ENCODE measurements at regions not wholly inside any gene's neighbourhood (a gene's known extent, or its start where the extent isn't known, plus 50 kb on each side); places are given as distances from the start of the nearest gene placed in this dataset.

DNA sequence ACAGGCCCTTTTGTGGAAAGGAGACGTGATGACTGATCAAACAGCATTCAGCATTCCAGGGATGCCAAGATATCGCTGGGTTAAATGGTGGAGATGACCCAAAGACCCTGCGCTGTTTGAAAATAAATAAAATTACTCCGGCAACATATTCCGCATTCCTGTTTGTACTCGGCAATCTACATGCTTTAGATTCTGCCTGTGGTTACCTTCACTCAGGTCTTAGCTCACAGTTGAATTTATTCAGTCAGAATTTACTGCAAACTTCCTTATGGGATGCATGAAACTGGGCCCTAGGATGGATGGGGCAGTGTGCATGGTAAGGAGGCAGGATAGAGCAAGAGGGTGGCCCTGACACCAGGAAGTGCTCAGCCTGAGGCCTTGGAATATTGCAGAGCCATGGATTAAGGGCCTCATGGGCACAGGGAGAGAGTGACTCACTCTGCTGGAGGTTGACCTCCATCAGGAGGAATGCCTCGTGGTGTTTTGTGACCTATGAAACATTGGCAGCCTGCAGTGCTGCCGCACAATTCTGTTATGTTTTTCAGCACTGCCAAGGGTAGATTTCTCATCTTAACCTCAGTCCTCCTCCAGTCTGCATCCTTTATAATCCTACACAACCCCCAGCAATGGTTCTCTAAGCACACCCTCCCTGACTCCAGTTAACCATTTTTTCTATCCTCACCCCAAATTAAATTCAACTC, 321.4 kb downstream of the IRS1 start (continued):
- TF ChIP-seq JUN (IDR thresholded peaks at IDR 0.05): peak; percentile 30 to 87; a peak in 3 of 5 replicates
- TF ChIP-seq, protein P1, sequence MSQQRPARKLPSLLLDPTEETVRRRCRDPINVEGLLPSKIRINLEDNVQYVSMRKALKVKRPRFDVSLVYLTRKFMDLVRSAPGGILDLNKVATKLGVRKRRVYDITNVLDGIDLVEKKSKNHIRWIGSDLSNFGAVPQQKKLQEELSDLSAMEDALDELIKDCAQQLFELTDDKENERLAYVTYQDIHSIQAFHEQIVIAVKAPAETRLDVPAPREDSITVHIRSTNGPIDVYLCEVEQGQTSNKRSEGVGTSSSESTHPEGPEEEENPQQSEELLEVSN (IDR thresholded peaks at IDR 0.05; ENCODE audit: borderline replicate concordance, low read depth): peak; percentile 68; the same call in 1 of the 2 replicates
- TF ChIP-seq, protein P2, sequence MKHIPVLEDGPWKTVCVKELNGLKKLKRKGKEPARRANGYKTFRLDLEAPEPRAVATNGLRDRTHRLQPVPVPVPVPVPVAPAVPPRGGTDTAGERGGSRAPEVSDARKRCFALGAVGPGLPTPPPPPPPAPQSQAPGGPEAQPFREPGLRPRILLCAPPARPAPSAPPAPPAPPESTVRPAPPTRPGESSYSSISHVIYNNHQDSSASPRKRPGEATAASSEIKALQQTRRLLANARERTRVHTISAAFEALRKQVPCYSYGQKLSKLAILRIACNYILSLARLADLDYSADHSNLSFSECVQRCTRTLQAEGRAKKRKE (CRISPR knock-in tag; IDR thresholded peaks at IDR 0.05; ENCODE audit: low read depth): peak; percentile 59; the same call in 1 of the 2 replicates
- TF ChIP-seq NR3C1 (IDR thresholded peaks at IDR 0.05): no peak
- TF ChIP-seq, protein P3, sequence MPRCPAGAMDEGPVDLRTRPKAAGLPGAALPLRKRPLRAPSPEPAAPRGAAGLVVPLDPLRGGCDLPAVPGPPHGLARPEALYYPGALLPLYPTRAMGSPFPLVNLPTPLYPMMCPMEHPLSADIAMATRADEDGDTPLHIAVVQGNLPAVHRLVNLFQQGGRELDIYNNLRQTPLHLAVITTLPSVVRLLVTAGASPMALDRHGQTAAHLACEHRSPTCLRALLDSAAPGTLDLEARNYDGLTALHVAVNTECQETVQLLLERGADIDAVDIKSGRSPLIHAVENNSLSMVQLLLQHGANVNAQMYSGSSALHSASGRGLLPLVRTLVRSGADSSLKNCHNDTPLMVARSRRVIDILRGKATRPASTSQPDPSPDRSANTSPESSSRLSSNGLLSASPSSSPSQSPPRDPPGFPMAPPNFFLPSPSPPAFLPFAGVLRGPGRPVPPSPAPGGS (IDR thresholded peaks at IDR 0.05): no peak
- TF ChIP-seq PHF8 (IDR thresholded peaks at IDR 0.05; ENCODE audit: borderline replicate concordance, low read depth): no peak
- no peak for TF ChIP-seq TFCP2L1 (CRISPR knock-in tag; IDR thresholded peaks at IDR 0.05)
- TF ChIP-seq ZFP36 (IDR thresholded peaks at IDR 0.05; ENCODE audit: borderline replicate concordance, partially characterized antibody): no peak
- peak; percentile 20 to 55; a peak in 4 of 5 replicates for TF ChIP-seq RAD21 (conservative IDR thresholded peaks at IDR 0.05 in 1 of 2, IDR thresholded peaks at IDR 0.05 in 1 of 2)
- peak; percentile 82; the same call in 1 of the 2 replicates for TF ChIP-seq GATA3 (IDR thresholded peaks at IDR 0.05; ENCODE audit: borderline replicate concordance)
- TF ChIP-seq CEBPB (IDR thresholded peaks at IDR 0.05): peak in 1 of 2 experiments; percentile 31; a peak in 2 of 4 replicates
- TF ChIP-seq ESRRA (IDR thresholded peaks at IDR 0.05; ENCODE audit: borderline replicate concordance, low read length): no peak
- TF ChIP-seq ELK1 (IDR thresholded peaks at IDR 0.05; ENCODE audit: low read depth, low read length): no peak
- TF ChIP-seq, protein P4, sequence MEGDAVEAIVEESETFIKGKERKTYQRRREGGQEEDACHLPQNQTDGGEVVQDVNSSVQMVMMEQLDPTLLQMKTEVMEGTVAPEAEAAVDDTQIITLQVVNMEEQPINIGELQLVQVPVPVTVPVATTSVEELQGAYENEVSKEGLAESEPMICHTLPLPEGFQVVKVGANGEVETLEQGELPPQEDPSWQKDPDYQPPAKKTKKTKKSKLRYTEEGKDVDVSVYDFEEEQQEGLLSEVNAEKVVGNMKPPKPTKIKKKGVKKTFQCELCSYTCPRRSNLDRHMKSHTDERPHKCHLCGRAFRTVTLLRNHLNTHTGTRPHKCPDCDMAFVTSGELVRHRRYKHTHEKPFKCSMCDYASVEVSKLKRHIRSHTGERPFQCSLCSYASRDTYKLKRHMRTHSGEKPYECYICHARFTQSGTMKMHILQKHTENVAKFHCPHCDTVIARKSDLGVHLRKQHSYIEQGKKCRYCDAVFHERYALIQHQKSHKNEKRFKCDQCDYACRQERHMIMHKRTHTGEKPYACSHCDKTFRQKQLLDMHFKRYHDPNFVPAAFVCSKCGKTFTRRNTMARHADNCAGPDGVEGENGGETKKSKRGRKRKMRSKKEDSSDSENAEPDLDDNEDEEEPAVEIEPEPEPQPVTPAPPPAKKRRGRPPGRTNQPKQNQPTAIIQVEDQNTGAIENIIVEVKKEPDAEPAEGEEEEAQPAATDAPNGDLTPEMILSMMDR (IDR thresholded peaks at IDR 0.05): no peak

DNA sequence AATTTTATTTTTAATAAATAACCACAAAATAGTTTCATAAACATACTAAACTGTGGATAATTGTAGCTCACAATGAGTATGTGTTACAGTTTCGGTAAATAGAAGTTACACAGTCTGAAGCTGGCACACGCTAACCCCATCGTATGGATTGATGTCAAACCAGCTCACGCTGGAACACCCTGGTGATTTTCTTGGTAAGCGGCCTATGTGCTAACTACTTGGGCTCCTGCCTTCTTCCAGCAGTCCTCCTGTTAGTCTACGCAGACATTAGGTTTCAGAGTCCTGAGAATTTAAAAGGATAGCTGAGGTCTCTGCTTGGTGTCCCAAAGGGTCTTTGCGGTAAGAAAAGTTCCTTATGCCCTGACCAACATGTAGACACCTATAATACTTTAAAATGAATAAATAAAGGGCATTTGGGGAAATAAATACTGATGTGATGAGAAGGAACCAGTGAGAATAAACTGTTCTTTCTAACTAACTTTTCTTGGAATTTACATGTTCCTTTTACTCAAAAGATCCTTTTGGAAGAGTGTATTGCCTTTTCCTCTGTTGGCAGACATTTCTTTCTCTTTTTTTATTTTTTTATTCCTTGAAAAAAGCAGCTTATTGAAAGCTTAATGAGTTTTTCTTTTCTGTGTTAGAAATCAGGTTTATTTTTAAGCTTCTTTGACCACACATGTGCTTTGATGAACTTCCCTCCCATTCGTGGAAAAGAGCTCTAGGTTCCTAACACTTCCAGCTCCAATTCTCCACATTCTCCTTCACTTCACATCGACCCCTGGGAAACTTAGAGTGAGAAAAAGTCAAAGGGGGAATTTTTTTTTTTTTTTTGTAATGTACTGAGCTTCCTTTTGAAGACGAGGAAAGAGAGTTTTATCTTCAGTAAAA, 322.2 kb downstream of the IRS1 start:
- Histone ChIP-seq H3K4me3 (no peak overlapping the region), H3K4me2 (peak overlapping the region; percentile 58), H3K9me3 (peaks cover 16% of the 10 kb centered on the region; the same call in 2 of the 3 replicates), H3K27ac (peak overlapping the region; percentile 75 to 89), H3K4me1 (peaks cover 42% of the 10 kb centered on the region)
- POLR2A ChIA-PET: interaction anchor here (0.7 to 1.5 kb wide), 4 partner anchors 74 to 322 kb away, joined by 3 to 5 read pairs (median 4); partner anchors contain the start of gene IRS1
- 69% methylated on average over 10 of the region's 10 CpGs for WGBS (ENCODE audit: missing lambda C conversion rate)
- TF ChIP-seq HES2 (IDR thresholded peaks at IDR 0.05) (no peak), RFX5 (IDR thresholded peaks at IDR 0.05) (no peak), HOXB13 (CRISPR knock-in tag; IDR thresholded peaks at IDR 0.05; ENCODE audit: low read depth) (no peak), FOXS1 (CRISPR knock-in tag; IDR thresholded peaks at IDR 0.05) (no peak), MAX (IDR thresholded peaks at IDR 0.05) (no peak), ELK1 (IDR thresholded peaks at IDR 0.05; ENCODE audit: low read depth, low read length) (no peak), EHMT2 (IDR thresholded peaks at IDR 0.05; ENCODE audit: low read depth) (no peak), GATA3 (IDR thresholded peaks at IDR 0.05; ENCODE audit: borderline replicate concordance) (no peak)
- TF ChIP-seq, protein P2 (CRISPR knock-in tag; IDR thresholded peaks at IDR 0.05; ENCODE audit: low read depth): no peak
- no peak for DNase-seq (ENCODE audit: low read depth in 1 of 2, low spot score in 1 of 2)
- no peak for FAIRE-seq
- ATAC-seq: no peak
- CTCF ChIA-PET: interaction anchor here (0.7 to 1.3 kb wide), 5 partner anchors 240 to 588 kb away, joined by 3 to 5 read pairs (median 3); partner anchors contain the start of gene IRS1

Data from A549 (cell line).